SK-N-SH treated with all-trans-retinoic acid at 6 μM for 48 hours (cell line): ENCODE measurements at regions not wholly inside any gene's neighbourhood (a gene's known extent, or its start where the extent isn't known, plus 50 kb on each side); places are given as distances from the start of the nearest gene placed in this dataset.

Source experiments
- TOX ChIP-seq: fragments of 250-450 bp; sonication (Bioruptor Pico); IDR thresholded peaks from 2 replicates; pipeline ENCODE4 v1.8.0; 2021; ENCODE audit warnings: mild to moderate bottlenecking, moderate library complexity, borderline replicate concordance
- ZFP3 ChIP-seq: fragments of 250-450 bp; sonication (Bioruptor Pico); IDR thresholded peaks from 2 replicates; pipeline ENCODE4 v1.5.0; 2020; ENCODE audit warnings: mild to moderate bottlenecking, moderate library complexity
- ZNF565 ChIP-seq: fragments of 450-650 bp; formaldehyde crosslinking; conservative IDR thresholded peaks from 2 replicates; pipeline ENCODE4 v1.5.0; 2020; ENCODE audit warnings: low read depth, mild to moderate bottlenecking, moderate library complexity

DNA sequence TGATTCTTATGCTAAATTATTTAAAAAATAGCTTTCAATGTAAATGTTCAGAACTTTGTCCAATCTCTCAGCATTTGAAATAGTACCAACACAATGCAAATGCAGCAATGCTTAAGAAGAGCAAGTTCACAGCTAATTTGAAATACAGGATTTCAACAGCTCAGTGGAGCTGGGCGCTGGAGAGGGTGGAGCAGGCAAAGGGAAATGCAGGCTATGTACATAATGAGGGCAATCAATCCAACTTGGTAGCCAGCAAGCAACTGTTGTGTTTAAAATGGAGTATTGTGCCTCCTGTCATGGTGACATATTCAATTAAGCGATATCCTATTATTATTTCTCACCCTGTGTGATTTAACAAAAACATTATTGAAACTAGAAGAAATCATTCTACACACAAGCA is 568.8 kb downstream of the PSAT1 start:
- TF ChIP-seq ZFP3 (CRISPR knock-in tag), result no peak
- no peak for TF ChIP-seq TOX
- no peak for TF ChIP-seq ZNF565 (CRISPR knock-in tag)
